H1 (cell line): ENCODE measurements at regions not wholly inside any gene's neighbourhood (a gene's known extent, or its start where the extent isn't known, plus 50 kb on each side); places are given as distances from the start of the nearest gene placed in this dataset.

Experiments used
- CTCF ChIA-PET: fragments of 300-600 bp; sonication (Branson Sonifier 250); formaldehyde crosslinking; loops from one replicate; lab custom pipeline; 2021; ENCODE audit not compliant: partially characterized antibody; lab: Charles Lee
- POLR2A ChIA-PET: fragments of 300-600 bp; sonication (Branson Sonifier 250); formaldehyde crosslinking; loops from one replicate; lab custom pipeline; 2021; ENCODE audit warnings: inconsistent platforms; ENCODE audit not compliant: partially characterized antibody; lab: Charles Lee
- DNase-seq, 2 experiments: peaks; one replicate each; pipeline versions ENCODE4 v3.0.0 to v3.0.0-alpha.2; 2010 to 2022; ENCODE audit warnings: low spot score in 2 of 2, low read depth in 1 of 2, mixed read lengths in 1 of 2
- FAIRE-seq: peaks from 2 replicates; lab custom pipeline; 2011; peaks lifted over from hg19 to GRCh38; lab: Jason Lieb, UNC
- H2AFZ ChIP-seq: 2 replicates; pipeline ENCODE4 v1.8.1; 2012; ENCODE audit warnings: low read length, inconsistent platforms
- H2AK5ac ChIP-seq: 2 replicates; pipeline ENCODE4 v1.6.1; 2013; ENCODE audit warnings: low read depth, low read length
- H2BK120ac ChIP-seq: replicated peaks from 2 replicates; pipeline ENCODE3; 2013; ENCODE audit warnings: low read depth, low read length, inconsistent platforms
- H2BK12ac ChIP-seq: 2 replicates; pipeline ENCODE4 v1.6.1; 2013; ENCODE audit warnings: low read depth, low read length
- H2BK15ac ChIP-seq: 2 replicates; pipeline ENCODE4 v1.6.1; 2013; ENCODE audit warnings: low read length
- H2BK20ac ChIP-seq: 2 replicates; pipeline ENCODE4 v1.6.1; 2013; ENCODE audit warnings: low read length
- H2BK5ac ChIP-seq: 2 replicates; pipeline ENCODE4 v1.6.1; 2013; ENCODE audit warnings: low read depth, low read length
- H3K14ac ChIP-seq: 2 replicates; pipeline ENCODE4 v1.6.1; 2013; ENCODE audit warnings: inconsistent platforms; ENCODE audit not compliant: insufficient read length
- H3K18ac ChIP-seq: 2 replicates; pipeline ENCODE4 v1.6.1; 2013; ENCODE audit warnings: low read length; ENCODE audit errors: extremely low read depth
- H3K23ac ChIP-seq: 2 replicates; pipeline ENCODE4 v1.6.1; 2013; ENCODE audit warnings: inconsistent platforms; ENCODE audit not compliant: insufficient read length
- H3K23me2 ChIP-seq: 2 replicates; pipeline ENCODE4 v1.6.1; 2013; ENCODE audit warnings: low read depth, low read length
- H3K27ac ChIP-seq: 2 replicates; pipeline ENCODE4 v1.6.1; 2011; ENCODE audit warnings: low read depth, low read length, inconsistent platforms
- H3K27me3 ChIP-seq, 4 experiments: replicated peaks in 1 of 4; 1 replicate in 1 of 4; 2 replicates in 3 of 4; pipeline versions ENCODE4 v1.6.1 to v1.8.1; 2011 to 2013; ENCODE audit warnings: low read length in 3 of 4, mild to moderate bottlenecking in 3 of 4, inconsistent platforms in 2 of 4, mixed read lengths in 2 of 4, moderate library complexity in 1 of 4; ENCODE audit not compliant: control insufficient read depth in 3 of 4, insufficient read depth in 3 of 4; ENCODE audit errors: extremely low read depth in 1 of 4
- H3K36me3 ChIP-seq, 4 experiments: 2 replicates each; pipeline versions ENCODE4 v1.6.1 to v1.8.1; 2011 to 2013; ENCODE audit warnings: mild to moderate bottlenecking in 4 of 4, low read length in 3 of 4, moderate library complexity in 2 of 4, control low read depth in 1 of 4, inconsistent platforms in 1 of 4; ENCODE audit not compliant: insufficient read depth in 4 of 4, control insufficient read depth in 2 of 4
- H3K4ac ChIP-seq: replicated peaks from 2 replicates; pipeline ENCODE3; 2013; ENCODE audit warnings: low read length, low read depth, mixed read lengths, inconsistent platforms; ENCODE audit not compliant: insufficient read length
- H3K4me1 ChIP-seq, 4 experiments: replicated peaks in 1 of 4; 1 replicate in 1 of 4; 2 replicates in 3 of 4; pipeline versions ENCODE4 v1.6.1 to v1.8.1; 2011 to 2013; ENCODE audit warnings: low read length in 3 of 4, inconsistent platforms in 2 of 4, mixed read lengths in 1 of 4; ENCODE audit not compliant: insufficient read depth in 4 of 4, control insufficient read depth in 3 of 4
- H3K4me2 ChIP-seq, 2 experiments: 2 replicates each; pipeline versions ENCODE4 v1.6.1 to v1.8.1; 2011 to 2013; ENCODE audit warnings: low read depth in 2 of 2, low read length in 2 of 2, control low read depth in 1 of 2, inconsistent platforms in 1 of 2, mild to moderate bottlenecking in 1 of 2; ENCODE audit not compliant: insufficient read depth in 1 of 2
- H3K4me3 ChIP-seq, 4 experiments: fragments of 200-600, 300-600 bp in 1 of 4; sonication (generic), shearing (Covaris generic), sonication (Bioruptor Twin) in 1 of 4; 2 replicates each; pipeline versions ENCODE4 v1.5.1 to v1.8.1; 2011 to 2016; ENCODE audit warnings: low read length in 4 of 4, low read depth in 3 of 4, control low read depth in 2 of 4, inconsistent platforms in 2 of 4, mild to moderate bottlenecking in 2 of 4, mixed read lengths in 1 of 4, moderate library complexity in 1 of 4; ENCODE audit not compliant: insufficient read depth in 2 of 4; ENCODE audit errors: extremely low read depth in 1 of 4
- H3K56ac ChIP-seq: replicated peaks from 2 replicates; pipeline ENCODE3; 2013; ENCODE audit warnings: low read depth, mild to moderate bottlenecking, mixed read lengths, low read length, inconsistent platforms; ENCODE audit not compliant: insufficient read length
- H3K79me1 ChIP-seq: 2 replicates; pipeline ENCODE4 v1.6.1; 2013; ENCODE audit warnings: low read depth, low read length, control low read depth
- H3K79me2 ChIP-seq, 2 experiments: 2 replicates each; pipeline versions ENCODE4 v1.6.1 to v1.8.1; 2012 to 2013; ENCODE audit warnings: low read length in 2 of 2, mild to moderate bottlenecking in 2 of 2, inconsistent platforms in 1 of 2; ENCODE audit not compliant: insufficient read depth in 2 of 2, control insufficient read depth in 1 of 2
- H3K9ac ChIP-seq, 4 experiments: replicated peaks in 1 of 4; 1 replicate in 1 of 4; 2 replicates in 3 of 4; pipeline versions ENCODE4 v1.6.1 to v1.8.1; 2011 to 2013; ENCODE audit warnings: low read depth in 3 of 4, low read length in 3 of 4, control low read depth in 2 of 4, mild to moderate bottlenecking in 2 of 4, moderate library complexity in 2 of 4, inconsistent platforms in 1 of 4; ENCODE audit errors: extremely low read depth in 1 of 4
- H3K9me3 ChIP-seq, 2 experiments: 2 replicates each; pipeline versions ENCODE4 v1.6.1 to v1.8.1; 2012 to 2013; ENCODE audit warnings: mild to moderate bottlenecking in 2 of 2, moderate library complexity in 2 of 2, control low read depth in 1 of 2, inconsistent platforms in 1 of 2, low read depth in 1 of 2, low read length in 1 of 2, mixed read lengths in 1 of 2; ENCODE audit not compliant: insufficient read depth in 2 of 2
- H4K20me1 ChIP-seq, 2 experiments: replicated peaks in 1 of 2; 2 replicates each; pipeline versions ENCODE3 to v1.8.1; 2011 to 2013; ENCODE audit warnings: inconsistent platforms in 2 of 2, low read length in 2 of 2, mild to moderate bottlenecking in 1 of 2; ENCODE audit not compliant: insufficient read depth in 2 of 2, control insufficient read depth in 1 of 2
- H4K5ac ChIP-seq: 2 replicates; pipeline ENCODE4 v1.6.1; 2013; ENCODE audit warnings: low read length, low read depth, mixed read lengths, inconsistent platforms; ENCODE audit not compliant: insufficient read length
- H4K8ac ChIP-seq: 2 replicates; pipeline ENCODE4 v1.8.0; 2013; ENCODE audit warnings: mild to moderate bottlenecking, moderate library complexity, low read length, inconsistent platforms; ENCODE audit not compliant: insufficient read depth; ENCODE audit errors: extremely low read depth
- H4K91ac ChIP-seq: replicated peaks from 2 replicates; pipeline ENCODE3; 2013; ENCODE audit warnings: low read length, mixed read lengths, inconsistent platforms; ENCODE audit not compliant: insufficient read length
- ATF2 ChIP-seq: IDR thresholded peaks from 2 replicates; pipeline ENCODE4 v1.6.1; 2012; ENCODE audit warnings: low read length, inconsistent platforms
- BRCA1 ChIP-seq: IDR thresholded peaks from 2 replicates; pipeline ENCODE4 v1.6.1; 2012; ENCODE audit warnings: low read depth, low read length, improper control_type of control experiment
- FOSL1 ChIP-seq: IDR thresholded peaks from 2 replicates; pipeline ENCODE4 v1.6.1; 2011; ENCODE audit warnings: mild to moderate bottlenecking, low read depth, low read length, moderate library complexity; ENCODE audit not compliant: insufficient read depth
- GTF2F1 ChIP-seq: IDR thresholded peaks from 2 replicates; pipeline ENCODE4 v1.6.1; 2012; ENCODE audit warnings: low read depth, low read length, improper control_type of control experiment, borderline replicate concordance
- MAFK ChIP-seq: IDR thresholded peaks from 2 replicates; pipeline ENCODE4 v1.6.1; 2012; ENCODE audit warnings: low read depth, mild to moderate bottlenecking, improper control_type of control experiment, low read length
- NANOG ChIP-seq: IDR thresholded peaks from 2 replicates; pipeline ENCODE4 v1.6.1; 2011; ENCODE audit warnings: low read length, low read depth, mild to moderate bottlenecking, inconsistent platforms; ENCODE audit not compliant: insufficient read depth, poor library complexity, severe bottlenecking
- POLR2AphosphoS5 ChIP-seq: IDR thresholded peaks from 2 replicates; pipeline ENCODE4 v1.6.1; 2011; ENCODE audit warnings: low read depth, low read length
- POU5F1 ChIP-seq: IDR thresholded peaks from 2 replicates; pipeline ENCODE4 v1.6.1; 2011; ENCODE audit warnings: low read depth, mild to moderate bottlenecking, low read length, moderate library complexity
- RAD21 ChIP-seq, 2 experiments: IDR thresholded peaks in 1 of 2; conservative IDR thresholded peaks in 1 of 2; 2 replicates each; pipeline ENCODE4 v1.6.1; 2011; ENCODE audit warnings: low read depth in 2 of 2, low read length in 2 of 2, improper control_type of control experiment in 1 of 2, inconsistent platforms in 1 of 2, mild to moderate bottlenecking in 1 of 2, moderate library complexity in 1 of 2
- RXRA ChIP-seq: IDR thresholded peaks from 2 replicates; pipeline ENCODE4 v1.6.1; 2011; ENCODE audit warnings: low read depth, mild to moderate bottlenecking, low read length, moderate library complexity; ENCODE audit not compliant: insufficient read depth
- SUZ12 ChIP-seq: fragments of 200-600 bp; sonication (generic); IDR thresholded peaks from 2 replicates; pipeline ENCODE4 v1.6.1; 2012; ENCODE audit warnings: mild to moderate bottlenecking, inconsistent platforms, low read length, moderate library complexity, mixed read lengths
- USF2 ChIP-seq: IDR thresholded peaks from 2 replicates; pipeline ENCODE4 v1.6.1; 2011; ENCODE audit warnings: low read length, improper control_type of control experiment
- WGBS, 2 experiments: shearing (Covaris generic) in 1 of 2; methylation state at CpG; one replicate each; pipeline versions ENCODE4 v1.1.6 to v1.1.7; 2013 to 2015; ENCODE audit warnings: low lambda C conversion rate in 2 of 2, mixed read lengths in 2 of 2, inconsistent platforms in 1 of 2, low coverage in 1 of 2, missing lambda C conversion rate in 1 of 2; ENCODE audit not compliant: insufficient replicate concordance in 2 of 2, insufficient coverage in 1 of 2, insufficient read length in 1 of 2; ENCODE audit errors: extremely low coverage in 1 of 2, missing lambda C conversion rate in 1 of 2; 5-methylcytosine and 5-hydroxymethylcytosine counted together

GRCh38 chr5:60271517-60271916 lies 378.0 kb upstream of the PDE4D start:
- no peak overlapping the region for H4K91ac ChIP-seq
- no peak overlapping the region for H3K23ac ChIP-seq
- H2BK120ac ChIP-seq, result no peak overlapping the region
- H3K23me2 ChIP-seq, result no peaks in the 10 kb centered on the region
- no peak overlapping the region for H2AFZ ChIP-seq
- H4K5ac ChIP-seq, result no peak overlapping the region
- H3K9ac ChIP-seq, result no peak overlapping the region
- no peak overlapping the region for H2AK5ac ChIP-seq
- DNase-seq (no peak), FAIRE-seq (no peak)
- no peak overlapping the region for H3K4me3 ChIP-seq
- ChIA-PET CTCF (interaction anchor here (0.8 to 4.9 kb wide), 7 partner anchors 14 to 471 kb away, joined by 3 to 29 read pairs (median 5); no protein-coding TSS in a partner anchor), POLR2A (no interaction called here)
- no peaks in the 10 kb centered on the region for H3K4me1 ChIP-seq
- no peak overlapping the region for H2BK5ac ChIP-seq
- no peak overlapping the region for H3K4me2 ChIP-seq
- no peaks in the 10 kb centered on the region for H3K36me3 ChIP-seq
- H3K27ac ChIP-seq, result no peak overlapping the region
- no peak overlapping the region for H2BK15ac ChIP-seq
- no peaks in the 10 kb centered on the region for H3K9me3 ChIP-seq
- no peaks in the 10 kb centered on the region for H3K79me1 ChIP-seq
- H3K56ac ChIP-seq, result no peak overlapping the region
- 88% methylated on average over 2 of the region's 2 CpGs; no CpG with 5 or more reads in 1 of the 2 experiments for WGBS, 2 experiments
- H2BK12ac ChIP-seq, result no peak overlapping the region
- no peaks in the 10 kb centered on the region for H3K79me2 ChIP-seq
- H4K8ac ChIP-seq, result no peak overlapping the region
- no peaks in the 10 kb centered on the region for H3K27me3 ChIP-seq
- H3K4ac ChIP-seq, result no peak overlapping the region
- no peak overlapping the region for H3K14ac ChIP-seq
- H2BK20ac ChIP-seq, result no peak overlapping the region
- H3K18ac ChIP-seq, result no peak overlapping the region
- H4K20me1 ChIP-seq, result no peaks in the 10 kb centered on the region
- TF ChIP-seq RAD21 (IDR thresholded peaks at IDR 0.05 in 1 of 2, conservative IDR thresholded peaks at IDR 0.05 in 1 of 2; ENCODE audit: low read depth in 2 of 2, low read length in 2 of 2), result no peak
- TF ChIP-seq POLR2AphosphoS5, result no peak
- no peak for TF ChIP-seq POU5F1
- TF ChIP-seq MAFK, result no peak
- no peak for TF ChIP-seq USF2
- TF ChIP-seq BRCA1, result no peak
- TF ChIP-seq NANOG, result no peak
- no peak for TF ChIP-seq FOSL1
- TF ChIP-seq GTF2F1, result no peak
- TF ChIP-seq ATF2, result no peak
- TF ChIP-seq RXRA, result no peak
- no peak for TF ChIP-seq SUZ12
